Testis (tissue), 2 donors: ENCODE measurements at regions not wholly inside any gene's neighbourhood (a gene's known extent, or its start where the extent isn't known, plus 50 kb on each side); places are given as distances from the start of the nearest gene placed in this dataset.

ENCODE experiments used
- DNase-seq: peaks from one replicate; pipeline ENCODE4 v3.0.0-alpha.2; 2019
- H3K27ac ChIP-seq, 2 donors: fragments of 200-600 bp; sonication (generic); one replicate each; pipeline ENCODE4 v1.5.1; 2019
- H3K27me3 ChIP-seq: fragments of 200-600 bp; sonication (generic); one replicate; pipeline ENCODE4 v1.5.1; 2019
- H3K36me3 ChIP-seq: fragments of 200-600 bp; sonication (generic); one replicate; pipeline ENCODE4 v1.5.1; 2017; ENCODE audit warnings: low read depth; ENCODE audit errors: missing control alignments
- H3K4me1 ChIP-seq: fragments of 200-600 bp; sonication (generic); one replicate; pipeline ENCODE4 v1.5.1; 2019
- H3K4me3 ChIP-seq, 2 donors: fragments of 200-600 bp; sonication (generic); one replicate each; pipeline ENCODE4 v1.5.1; 2017 to 2019
- H3K9me3 ChIP-seq: fragments of 200-600 bp; sonication (generic); one replicate; pipeline ENCODE4 v1.5.1; 2017
- POLR2A ChIP-seq: fragments of 450-650 bp; IDR thresholded peaks from one replicate; pipeline ENCODE4 v1.6.1; 2017; ENCODE audit warnings: antibody characterized with exemption, mild to moderate bottlenecking, moderate library complexity
- WGBS, 2 donors: methylation state at CpG; one replicate each; pipeline ENCODE4 v1.1.5; 2018; 5-methylcytosine and 5-hydroxymethylcytosine counted together
- intact Hi-C: fragments of 100-400 bp; cut with DNase I; formaldehyde crosslinking; loops from one replicate; pipeline ENCODE4 v1.15.1; 2023; ENCODE audit warnings: low total_unique reads
- TF ChIP-seq, protein P1 (sequence below), 3 experiments: fragments of 450-650 bp in 2 of 3; fragments of 200-600 bp in 1 of 3; sonication (generic) in 1 of 3; IDR thresholded peaks; one replicate each; pipeline ENCODE4 v1.5.1; 2016 to 2019; ENCODE audit warnings: antibody characterized with exemption in 3 of 3, mild to moderate bottlenecking in 2 of 3, moderate library complexity in 1 of 3

DNA sequence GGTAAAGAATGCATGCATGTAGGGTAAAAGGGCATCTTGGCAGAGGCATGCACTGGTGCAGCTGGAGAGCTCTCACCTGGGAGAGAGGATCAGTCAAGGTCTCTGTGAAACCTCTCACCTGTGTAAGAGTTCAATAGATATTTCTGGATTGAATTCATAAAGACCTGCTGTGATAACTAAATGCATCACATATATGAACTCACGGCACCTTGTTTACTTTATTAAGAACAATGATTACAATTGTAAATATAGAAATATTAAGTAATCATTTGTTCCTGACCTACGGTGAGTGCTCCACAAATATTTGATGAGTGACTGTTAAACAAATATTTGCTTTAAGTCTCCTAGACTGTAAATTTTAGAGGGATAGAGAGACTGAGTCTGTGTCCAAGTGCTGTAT lies 85.9 kb upstream of the PAQR3 start:
- WGBS, 2 donors, result 41 to 45% methylated on average over 2 of the region's 2 CpGs

GRCh38 chr4:79023799-79024770 lies 84.8 kb upstream of the PAQR3 start:
- intact Hi-C loops, result no loop called here
- 86 to 91% methylated on average over 8 of the region's 8 CpGs for WGBS, 2 donors

More for the DNA sequence above, 85.9 kb upstream of the PAQR3 start:
- intact Hi-C loops, result no loop called here
- Histone ChIP-seq H3K36me3 (no peaks in the 10 kb centered on the region), H3K27ac (no peak overlapping the region), H3K27me3 (no peaks in the 10 kb centered on the region), H3K4me3 (no peak overlapping the region), H3K4me1 (no peaks in the 10 kb centered on the region), H3K9me3 (no peaks in the 10 kb centered on the region)
- no peak for TF ChIP-seq POLR2A
- TF ChIP-seq, protein P1, sequence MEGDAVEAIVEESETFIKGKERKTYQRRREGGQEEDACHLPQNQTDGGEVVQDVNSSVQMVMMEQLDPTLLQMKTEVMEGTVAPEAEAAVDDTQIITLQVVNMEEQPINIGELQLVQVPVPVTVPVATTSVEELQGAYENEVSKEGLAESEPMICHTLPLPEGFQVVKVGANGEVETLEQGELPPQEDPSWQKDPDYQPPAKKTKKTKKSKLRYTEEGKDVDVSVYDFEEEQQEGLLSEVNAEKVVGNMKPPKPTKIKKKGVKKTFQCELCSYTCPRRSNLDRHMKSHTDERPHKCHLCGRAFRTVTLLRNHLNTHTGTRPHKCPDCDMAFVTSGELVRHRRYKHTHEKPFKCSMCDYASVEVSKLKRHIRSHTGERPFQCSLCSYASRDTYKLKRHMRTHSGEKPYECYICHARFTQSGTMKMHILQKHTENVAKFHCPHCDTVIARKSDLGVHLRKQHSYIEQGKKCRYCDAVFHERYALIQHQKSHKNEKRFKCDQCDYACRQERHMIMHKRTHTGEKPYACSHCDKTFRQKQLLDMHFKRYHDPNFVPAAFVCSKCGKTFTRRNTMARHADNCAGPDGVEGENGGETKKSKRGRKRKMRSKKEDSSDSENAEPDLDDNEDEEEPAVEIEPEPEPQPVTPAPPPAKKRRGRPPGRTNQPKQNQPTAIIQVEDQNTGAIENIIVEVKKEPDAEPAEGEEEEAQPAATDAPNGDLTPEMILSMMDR (IDR thresholded peaks at IDR 0.05), result no peak
- no peak for DNase-seq

GRCh38 chr4:79022529-79022928 lies 83.3 kb upstream of the PAQR3 start:
- H3K9me3 ChIP-seq, result no peaks in the 10 kb centered on the region
- intact Hi-C loops, result no loop called here
- no peak for TF ChIP-seq POLR2A
- TF ChIP-seq, protein P1 (IDR thresholded peaks at IDR 0.05), result no peak
- H3K4me1 ChIP-seq, result no peaks in the 10 kb centered on the region
- no peak overlapping the region for H3K4me3 ChIP-seq
- peak; percentile 20 for DNase-seq
- H3K27ac ChIP-seq, result no peak overlapping the region
- H3K27me3 ChIP-seq, result no peaks in the 10 kb centered on the region
- 70 to 84% methylated on average over 9 of the region's 9 CpGs for WGBS, 2 donors
- H3K36me3 ChIP-seq, result no peaks in the 10 kb centered on the region

More at GRCh38 chr4:79023799-79024770, 84.8 kb upstream of the PAQR3 start:
- no peaks in the 10 kb centered on the region for H3K9me3 ChIP-seq
- no peaks in the 10 kb centered on the region for H3K27me3 ChIP-seq
- TF ChIP-seq, protein P1 (IDR thresholded peaks at IDR 0.05), result no peak
- TF ChIP-seq POLR2A, result no peak
- no peaks in the 10 kb centered on the region for H3K36me3 ChIP-seq
- no peaks in the 10 kb centered on the region for H3K4me1 ChIP-seq
- DNase-seq, result no peak
- H3K4me3 ChIP-seq, result no peak overlapping the region
- H3K27ac ChIP-seq, result no peak overlapping the region

- Histone ChIP-seq H3K4me3 (no peak overlapping the region), H3K4me1 (no peaks in the 10 kb centered on the region), H3K9me3 (no peaks in the 10 kb centered on the region), H3K27me3 (no peaks in the 10 kb centered on the region), H3K36me3 (no peaks in the 10 kb centered on the region), H3K27ac (no peak overlapping the region)
- intact Hi-C loops, result no loop called here
- DNase-seq, result no peak
- TF ChIP-seq POLR2A, result no peak
- TF ChIP-seq, protein P1 (IDR thresholded peaks at IDR 0.05), result no peak
- WGBS, 2 donors, result 81 to 91% methylated on average over 1 of the region's 1 CpG
Observed at GRCh38 chr4:79017481-79017880, 78.2 kb upstream of the PAQR3 start.
